GM23248 (cell line): ENCODE measurements at regions not wholly inside any gene's neighbourhood (a gene's known extent, or its start where the extent isn't known, plus 50 kb on each side); places are given as distances from the start of the nearest gene placed in this dataset.

ENCODE experiments used
- EZH2 ChIP-seq: fragments of 200-600 bp; sonication (generic); IDR thresholded peaks from 2 replicates; pipeline ENCODE4 v1.6.1; 2018; ENCODE audit warnings: antibody characterized with exemption, mild to moderate bottlenecking; ENCODE audit not compliant: insufficient read depth, poor library complexity, severe bottlenecking
- EZH2phosphoT487 ChIP-seq: fragments of 200-600 bp; sonication (generic); IDR thresholded peaks from 2 replicates; pipeline ENCODE4 v1.6.1; 2018; ENCODE audit warnings: antibody characterized with exemption, moderate library complexity, mild to moderate bottlenecking, low read depth; ENCODE audit not compliant: insufficient read depth

- TF ChIP-seq EZH2phosphoT487 = no peak
- no peak for TF ChIP-seq EZH2
These were observed 855.9 kb upstream of the MANEA start for GRCh38 chr6:94721459-94721858.
